Astrocyte of the spinal cord (primary cell): ENCODE measurements at regions not wholly inside any gene's neighbourhood (a gene's known extent, or its start where the extent isn't known, plus 50 kb on each side); places are given as distances from the start of the nearest gene placed in this dataset.

Source experiments
- DNase-seq: peaks from one replicate; pipeline ENCODE4 v3.0.0; 2011; ENCODE audit warnings: low read depth, low spot score
- H3K4me3 ChIP-seq: 2 replicates; pipeline ENCODE4 v1.5.1; 2011; ENCODE audit warnings: low read depth, mild to moderate bottlenecking, low read length, moderate library complexity
- in situ Hi-C: cut with HindIII; loops from 2 replicates; pipeline ENCODE4 v1.10.0; 2017; ENCODE audit warnings: low sequenced_read_pairs
- TF ChIP-seq, protein P1 (sequence below): IDR thresholded peaks from 2 replicates; pipeline ENCODE4 v1.5.1; 2012; ENCODE audit warnings: low read depth, mild to moderate bottlenecking, low read length, inconsistent platforms

GRCh38 chr3:64939747-64940450, 252.1 kb upstream of the ADAMTS9 start:
- in situ Hi-C loops = no loop called here
- DNase-seq = no peak
- TF ChIP-seq, protein P1, sequence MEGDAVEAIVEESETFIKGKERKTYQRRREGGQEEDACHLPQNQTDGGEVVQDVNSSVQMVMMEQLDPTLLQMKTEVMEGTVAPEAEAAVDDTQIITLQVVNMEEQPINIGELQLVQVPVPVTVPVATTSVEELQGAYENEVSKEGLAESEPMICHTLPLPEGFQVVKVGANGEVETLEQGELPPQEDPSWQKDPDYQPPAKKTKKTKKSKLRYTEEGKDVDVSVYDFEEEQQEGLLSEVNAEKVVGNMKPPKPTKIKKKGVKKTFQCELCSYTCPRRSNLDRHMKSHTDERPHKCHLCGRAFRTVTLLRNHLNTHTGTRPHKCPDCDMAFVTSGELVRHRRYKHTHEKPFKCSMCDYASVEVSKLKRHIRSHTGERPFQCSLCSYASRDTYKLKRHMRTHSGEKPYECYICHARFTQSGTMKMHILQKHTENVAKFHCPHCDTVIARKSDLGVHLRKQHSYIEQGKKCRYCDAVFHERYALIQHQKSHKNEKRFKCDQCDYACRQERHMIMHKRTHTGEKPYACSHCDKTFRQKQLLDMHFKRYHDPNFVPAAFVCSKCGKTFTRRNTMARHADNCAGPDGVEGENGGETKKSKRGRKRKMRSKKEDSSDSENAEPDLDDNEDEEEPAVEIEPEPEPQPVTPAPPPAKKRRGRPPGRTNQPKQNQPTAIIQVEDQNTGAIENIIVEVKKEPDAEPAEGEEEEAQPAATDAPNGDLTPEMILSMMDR = no peak
- no peak overlapping the region for H3K4me3 ChIP-seq

DNA sequence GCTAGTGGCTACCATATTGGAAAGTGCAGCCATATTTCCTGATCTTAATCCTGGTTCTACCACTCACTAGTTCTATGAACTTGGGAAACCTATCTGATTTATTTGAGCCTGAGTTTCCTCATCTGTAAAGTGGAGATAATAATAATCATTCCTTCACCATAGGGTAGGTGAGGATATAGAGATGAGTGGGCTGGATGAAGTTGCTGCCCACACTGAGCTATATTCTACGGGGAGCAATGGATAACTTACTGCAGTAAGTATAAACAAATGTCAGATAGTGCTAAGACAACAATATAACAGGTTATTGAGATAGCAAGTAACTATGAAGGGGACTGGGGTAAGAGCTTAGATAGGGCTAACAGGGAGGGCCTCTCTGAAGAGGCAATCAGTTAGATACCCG, 251.5 kb upstream of the ADAMTS9 start:
- in situ Hi-C loops = no loop called here
- H3K4me3 ChIP-seq = no peak overlapping the region
- DNase-seq = no peak
- TF ChIP-seq, protein P1 = no peak

DNA sequence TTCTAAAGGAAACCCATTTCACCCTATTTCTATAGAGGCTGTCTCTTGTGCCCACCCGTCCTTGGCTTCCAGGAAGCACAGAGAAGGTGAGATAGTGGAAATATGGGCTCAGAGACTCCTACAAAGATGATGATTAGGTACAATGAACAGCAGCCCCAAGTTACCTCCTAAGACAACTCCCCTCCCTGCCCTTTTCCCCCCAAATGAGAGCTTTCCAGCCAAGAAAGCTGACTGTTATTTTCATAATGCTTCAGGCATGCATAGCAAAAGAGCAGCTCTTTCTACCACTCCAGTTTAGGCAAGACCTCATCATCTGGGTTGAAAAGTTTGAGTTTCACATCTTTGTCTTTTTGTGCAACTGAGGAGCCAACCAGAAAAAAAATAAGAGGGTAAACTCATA, 248.8 kb upstream of the ADAMTS9 start:
- no peak overlapping the region for H3K4me3 ChIP-seq
- in situ Hi-C loops = no loop called here
- peak; percentile 24 for DNase-seq
- TF ChIP-seq, protein P1 = no peak

DNA sequence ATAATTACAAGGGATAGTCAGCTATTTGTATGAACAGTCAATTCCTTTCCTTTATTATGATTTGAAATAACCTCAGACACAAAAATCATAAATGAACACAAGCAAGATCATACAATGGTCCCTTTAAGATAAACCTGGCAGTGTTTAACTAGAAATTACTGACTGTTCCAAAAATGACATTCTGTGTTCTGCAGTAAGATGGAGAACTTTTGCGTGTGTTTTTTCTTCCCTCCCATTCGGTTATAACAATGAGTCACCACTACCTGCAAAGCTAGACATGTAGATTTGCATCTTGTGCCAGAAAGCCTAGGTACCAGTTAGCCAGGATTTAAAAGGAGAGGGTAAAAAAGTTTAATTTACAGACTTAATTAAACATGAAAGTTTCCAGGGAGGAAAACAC, 248.2 kb upstream of the ADAMTS9 start:
- H3K4me3 ChIP-seq = no peak overlapping the region
- in situ Hi-C loops = no loop called here
- TF ChIP-seq, protein P1 = no peak
- no peak for DNase-seq

- H3K4me3 ChIP-seq = no peak overlapping the region
- DNase-seq = no peak
- TF ChIP-seq, protein P1 = no peak
- in situ Hi-C loops = no loop called here
These were observed 245.0 kb upstream of the ADAMTS9 start for GRCh38 chr3:64932666-64933342.

GRCh38 chr3:64932016-64932518, 244.3 kb upstream of the ADAMTS9 start:
- no peak for DNase-seq
- TF ChIP-seq, protein P1 = no peak
- H3K4me3 ChIP-seq = no peak overlapping the region
- in situ Hi-C loops = no loop called here
